T-cell (primary cell): ENCODE measurements at regions not wholly inside any gene's neighbourhood (a gene's known extent, or its start where the extent isn't known, plus 50 kb on each side); places are given as distances from the start of the nearest gene placed in this dataset.

ENCODE experiments used
- ATAC-seq, 4 experiments: fragments of 200-7000 bp in 3 of 4; fragments of 150-1000 bp in 1 of 4; cut with Tn5 transposase; replicated peaks in 1 of 4; 1 replicate in 3 of 4; 2 replicates in 1 of 4; pipeline ENCODE4 v1.10.0; 2021; ENCODE audit warnings: moderate library complexity in 3 of 4, mild to moderate bottlenecking in 2 of 4, moderate number of reproducible peaks in 1 of 4
- CTCF ChIA-PET, 2 donors: fragments of 300-600 bp; sonication (Branson Sonifier 250); formaldehyde crosslinking; loops; one replicate each; lab custom pipeline; 2022; ENCODE audit warnings: antibody characterized with exemption in 2 of 2; lab: Charles Lee
- POLR2A ChIA-PET, 2 donors: fragments of 300-600 bp; sonication (Branson Sonifier 250); formaldehyde crosslinking; loops; one replicate each; lab custom pipeline; 2022; ENCODE audit warnings: antibody characterized with exemption in 2 of 2; lab: Charles Lee
- DNase-seq, 35 experiments: peaks; one replicate each; pipeline versions ENCODE4 v3.0.0 to v3.0.0-alpha.2; 2013 to 2023
- H3K27ac ChIP-seq: one replicate; pipeline ENCODE4 v1.5.1; 2013; ENCODE audit warnings: low read length
- H3K27me3 ChIP-seq, 2 experiments: replicated peaks in 1 of 2; 1 replicate in 1 of 2; 2 replicates in 1 of 2; pipeline versions ENCODE4 v1.6.1 to v1.7.0; 2013; ENCODE audit warnings: low read length in 1 of 2, mixed read lengths in 1 of 2; ENCODE audit not compliant: control insufficient read depth in 2 of 2, insufficient read depth in 2 of 2; ENCODE audit errors: extremely low read depth in 1 of 2
- H3K36me3 ChIP-seq, 2 donors: 1 replicate in 1 of 2; 2 replicates in 1 of 2; pipeline versions ENCODE4 v1.6.1 to v1.7.0; 2013; ENCODE audit warnings: low read length in 1 of 2; ENCODE audit not compliant: control insufficient read depth in 2 of 2, insufficient read depth in 1 of 2; ENCODE audit errors: extremely low read depth in 1 of 2
- H3K4me1 ChIP-seq, 2 experiments: 1 replicate in 1 of 2; 2 replicates in 1 of 2; pipeline versions ENCODE4 v1.6.1 to v1.7.0; 2013; ENCODE audit warnings: low read length in 2 of 2, mixed read lengths in 1 of 2; ENCODE audit not compliant: insufficient read depth in 2 of 2, control insufficient read depth in 1 of 2; ENCODE audit errors: extremely low read depth in 1 of 2
- H3K4me3 ChIP-seq, 2 donors: 1 replicate in 1 of 2; 2 replicates in 1 of 2; pipeline versions ENCODE4 v1.5.1 to v1.7.0; 2013; ENCODE audit warnings: mild to moderate bottlenecking in 2 of 2, low read length in 1 of 2, moderate library complexity in 1 of 2; ENCODE audit not compliant: control insufficient read depth in 1 of 2; ENCODE audit errors: extremely low read depth in 1 of 2
- H3K9me3 ChIP-seq: 2 replicates; pipeline ENCODE4 v1.7.0; 2013
- H3K27ac Mint-ChIP-seq, 2 donors: one replicate each; pipeline ENCODE4 v1.8.0; 2020 to 2021; ENCODE audit warnings: mild to moderate bottlenecking in 2 of 2, mixed read lengths in 2 of 2
- H3K27me3 Mint-ChIP-seq, 2 donors: one replicate each; pipeline ENCODE4 v1.8.0; 2021 to 2022; ENCODE audit warnings: mixed read lengths in 2 of 2
- H3K36me3 Mint-ChIP-seq: one replicate; pipeline ENCODE4 v1.8.0; 2021; ENCODE audit warnings: mixed read lengths
- H3K4me1 Mint-ChIP-seq, 3 donors: one replicate each; pipeline ENCODE4 v1.8.0; 2020 to 2022; ENCODE audit warnings: mixed read lengths in 3 of 3, mild to moderate bottlenecking in 1 of 3
- H3K4me3 Mint-ChIP-seq, 3 donors: one replicate each; pipeline ENCODE4 v1.8.0; 2020 to 2022; ENCODE audit warnings: mild to moderate bottlenecking in 3 of 3, mixed read lengths in 3 of 3, moderate library complexity in 3 of 3
- H3K9me3 Mint-ChIP-seq, 3 donors: one replicate each; pipeline ENCODE4 v1.8.0; 2020 to 2022; ENCODE audit warnings: mixed read lengths in 3 of 3
- WGBS: methylation state at CpG from one replicate; pipeline ENCODE4 v1.1.5; 2013; ENCODE audit warnings: missing lambda C conversion rate; ENCODE audit not compliant: insufficient coverage; 5-methylcytosine and 5-hydroxymethylcytosine counted together

DNA sequence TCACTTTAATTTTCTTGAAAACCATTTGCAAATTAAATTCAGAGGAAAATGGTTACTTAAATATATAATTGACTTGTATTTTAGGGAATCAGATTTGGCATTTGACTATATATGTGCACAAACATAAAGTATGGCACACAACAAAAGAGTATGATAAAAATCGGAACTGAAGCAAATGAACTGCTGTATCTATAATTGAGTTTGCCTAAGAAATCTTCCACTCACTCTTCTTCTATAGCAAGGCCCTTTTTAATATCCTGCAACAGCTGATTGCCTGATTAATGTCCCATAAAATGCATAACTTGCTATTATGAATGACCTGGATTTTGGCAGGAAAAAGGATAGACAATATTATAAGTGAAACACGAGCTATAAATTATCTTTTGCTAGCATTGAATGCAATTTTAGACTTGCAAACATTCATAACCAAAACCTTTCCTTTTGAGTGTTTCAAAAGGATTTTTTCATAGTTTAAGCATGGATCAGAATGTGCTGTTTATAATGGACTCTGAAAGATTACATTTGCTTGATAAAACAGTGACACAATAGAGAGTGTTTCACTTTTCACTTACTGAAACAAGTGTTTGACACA is 2204.3 kb downstream of the MRPL39 start:
- H3K9me3 ChIP-seq: no peaks in the 10 kb centered on the region
- H3K4me3 ChIP-seq: no peak overlapping the region
- CTCF ChIA-PET: no interaction called here
- H3K27me3 Mint-ChIP-seq: no peaks in the 10 kb centered on the region
- H3K36me3 Mint-ChIP-seq: no peaks in the 10 kb centered on the region
- POLR2A ChIA-PET: no interaction called here
- H3K27ac ChIP-seq: no peak overlapping the region
- H3K27ac Mint-ChIP-seq: no peak overlapping the region
- H3K4me1 Mint-ChIP-seq: no peaks in the 10 kb centered on the region
- no peaks in the 10 kb centered on the region for H3K9me3 Mint-ChIP-seq
- no peaks in the 10 kb centered on the region for H3K4me1 ChIP-seq
- WGBS: no CpG with 5 or more reads among the region's 2 CpGs
- no peak overlapping the region for H3K4me3 Mint-ChIP-seq
- no peak for ATAC-seq
- no peaks in the 10 kb centered on the region for H3K27me3 ChIP-seq
- H3K36me3 ChIP-seq: no peaks in the 10 kb centered on the region
- no peak for DNase-seq

DNA sequence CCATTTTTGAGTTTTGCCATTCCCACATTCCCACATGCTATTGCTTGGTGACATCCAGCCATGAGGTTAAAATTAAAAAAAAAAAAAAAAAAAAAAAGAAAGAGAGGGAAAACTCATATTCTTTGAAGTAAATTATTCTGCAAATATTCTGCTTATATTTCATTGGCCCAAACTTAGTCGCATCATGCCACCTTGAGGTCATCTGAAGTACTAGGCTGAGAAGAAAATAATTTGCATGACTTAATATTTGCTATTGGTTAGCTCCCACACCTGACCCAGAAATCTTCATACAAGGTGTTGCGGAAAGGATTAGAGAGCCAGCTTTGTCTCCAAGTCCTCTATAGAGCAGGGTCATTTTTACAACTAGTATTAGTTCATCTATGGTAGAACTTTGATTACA is 2206.0 kb downstream of the MRPL39 start:
- ATAC-seq (no peak), DNase-seq (no peak)
- H3K4me1 Mint-ChIP-seq: no peaks in the 10 kb centered on the region
- no peaks in the 10 kb centered on the region for H3K27me3 Mint-ChIP-seq
- H3K27me3 ChIP-seq: no peaks in the 10 kb centered on the region
- ChIA-PET POLR2A (no interaction called here), CTCF (no interaction called here)
- H3K9me3 Mint-ChIP-seq: no peaks in the 10 kb centered on the region
- no peak overlapping the region for H3K27ac Mint-ChIP-seq
- H3K4me3 Mint-ChIP-seq: no peak overlapping the region
- no peak overlapping the region for H3K4me3 ChIP-seq
- H3K36me3 Mint-ChIP-seq: no peaks in the 10 kb centered on the region
- H3K36me3 ChIP-seq: no peaks in the 10 kb centered on the region
- H3K4me1 ChIP-seq: no peaks in the 10 kb centered on the region
- no peaks in the 10 kb centered on the region for H3K9me3 ChIP-seq
- no peak overlapping the region for H3K27ac ChIP-seq
- no CpG with 5 or more reads among the region's 2 CpGs for WGBS

DNA sequence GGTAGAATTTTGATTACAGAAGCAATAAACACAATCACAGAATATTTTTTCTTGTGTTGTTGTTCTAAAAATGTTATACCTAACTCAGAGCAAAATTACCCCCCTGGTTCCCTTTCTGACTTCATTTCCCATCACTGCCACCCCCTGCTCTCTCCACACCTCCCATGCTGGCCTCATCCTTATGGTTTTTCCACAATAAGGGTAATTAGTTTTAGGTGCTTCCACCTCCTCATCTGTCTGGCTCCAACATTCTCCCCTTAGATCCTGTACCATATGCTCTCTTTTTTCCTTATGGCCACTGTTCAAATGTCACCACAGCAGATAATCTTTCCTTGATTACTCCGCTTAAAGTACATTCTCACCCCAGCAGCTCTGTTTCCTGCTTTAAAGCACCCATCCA is 2208.6 kb downstream of the MRPL39 start:
- WGBS: no CpG with 5 or more reads among the region's 1 CpG
- peaks cover 0 to 4% (median 0%) of the 10 kb centered on the region in 3 donors for H3K9me3 Mint-ChIP-seq
- H3K36me3 Mint-ChIP-seq: no peaks in the 10 kb centered on the region
- no peaks in the 10 kb centered on the region for H3K4me1 Mint-ChIP-seq
- no peaks in the 10 kb centered on the region for H3K36me3 ChIP-seq
- no peaks in the 10 kb centered on the region for H3K27me3 ChIP-seq
- POLR2A ChIA-PET: no interaction called here
- DNase-seq (no peak), ATAC-seq (no peak)
- no peak overlapping the region for H3K27ac ChIP-seq
- H3K4me3 Mint-ChIP-seq: no peak overlapping the region
- no peaks in the 10 kb centered on the region for H3K27me3 Mint-ChIP-seq
- H3K4me3 ChIP-seq: no peak overlapping the region
- CTCF ChIA-PET: no interaction called here
- H3K9me3 ChIP-seq: no peaks in the 10 kb centered on the region
- H3K27ac Mint-ChIP-seq: no peak overlapping the region
- H3K4me1 ChIP-seq: no peaks in the 10 kb centered on the region

DNA sequence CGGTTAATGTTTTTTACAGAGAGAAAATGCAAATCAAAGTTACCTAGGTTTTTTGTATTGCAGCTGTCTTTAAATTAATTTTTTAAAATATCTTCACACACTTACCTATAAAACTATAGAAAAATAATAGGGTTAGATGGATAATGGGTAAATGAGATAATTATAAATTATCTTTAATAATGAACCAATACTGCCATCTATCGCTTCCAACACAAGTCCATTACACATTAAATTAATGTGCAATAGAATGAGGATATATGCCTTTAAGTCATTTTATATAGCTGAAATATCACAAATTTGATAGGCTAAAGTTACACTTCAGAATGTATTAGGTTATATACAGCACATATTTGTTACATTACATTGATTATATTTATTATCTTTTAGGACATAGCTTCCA is 2212.8 kb downstream of the MRPL39 start:
- H3K4me1 ChIP-seq: no peaks in the 10 kb centered on the region
- ChIA-PET CTCF (interaction anchor here in 1 of 2 donors (0.6 kb wide), 1 partner anchor 1435 kb away, joined by 3 read pairs; no protein-coding TSS in a partner anchor), POLR2A (interaction anchor here in 1 of 2 donors (0.6 kb wide), 1 partner anchor 11 kb away, joined by 3 read pairs; no protein-coding TSS in a partner anchor)
- Mint-ChIP-seq H3K27ac (no peak overlapping the region), H3K36me3 (no peaks in the 10 kb centered on the region), H3K4me1 (no peaks in the 10 kb centered on the region), H3K4me3 (no peak overlapping the region), H3K9me3 (peaks cover 0 to 10% (median 0%) of the 10 kb centered on the region in 3 donors), H3K27me3 (no peaks in the 10 kb centered on the region)
- H3K27ac ChIP-seq: no peak overlapping the region
- no peaks in the 10 kb centered on the region for H3K27me3 ChIP-seq
- ATAC-seq (no peak), DNase-seq (no peak)
- no peaks in the 10 kb centered on the region for H3K36me3 ChIP-seq
- H3K9me3 ChIP-seq: no peaks in the 10 kb centered on the region
- WGBS: no CpG with 5 or more reads among the region's 2 CpGs
- H3K4me3 ChIP-seq: no peak overlapping the region

DNA sequence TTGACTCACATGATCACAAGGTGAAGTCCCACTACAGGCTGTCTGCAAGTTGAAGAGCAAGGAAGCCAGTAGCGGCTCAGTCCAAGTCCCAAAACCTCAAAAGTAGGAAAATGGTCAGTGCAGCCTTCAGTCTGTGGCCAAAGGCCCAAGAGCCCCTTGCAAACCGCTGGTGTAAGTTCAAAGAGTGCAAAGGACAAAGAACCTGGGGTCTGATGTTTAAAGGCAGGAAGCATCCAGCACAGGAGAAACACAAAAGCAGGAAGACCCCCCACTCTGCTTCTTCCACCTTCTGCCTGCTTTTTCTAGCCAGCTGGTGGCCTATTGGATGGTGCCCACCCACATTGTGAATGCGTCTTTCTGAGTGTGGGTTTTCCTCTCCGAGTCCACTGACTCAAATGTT is 2222.6 kb downstream of the MRPL39 start:
- Mint-ChIP-seq H3K9me3 (peaks cover 0 to 6% (median 2%) of the 10 kb centered on the region in 3 donors), H3K4me1 (no peaks in the 10 kb centered on the region), H3K36me3 (no peaks in the 10 kb centered on the region), H3K27ac (no peak overlapping the region), H3K4me3 (no peak overlapping the region), H3K27me3 (peaks cover 0 to 5% of the 10 kb centered on the region in 2 donors)
- ChIA-PET CTCF (no interaction called here), POLR2A (no interaction called here)
- 62% methylated on average over 2 of the region's 4 CpGs for WGBS
- H3K9me3 ChIP-seq: no peaks in the 10 kb centered on the region
- H3K27me3 ChIP-seq: no peaks in the 10 kb centered on the region
- no peaks in the 10 kb centered on the region for H3K4me1 ChIP-seq
- no peak overlapping the region for H3K27ac ChIP-seq
- no peak for ATAC-seq
- no peaks in the 10 kb centered on the region for H3K36me3 ChIP-seq
- H3K4me3 ChIP-seq: no peak overlapping the region
- DNase-seq: no peak

DNA sequence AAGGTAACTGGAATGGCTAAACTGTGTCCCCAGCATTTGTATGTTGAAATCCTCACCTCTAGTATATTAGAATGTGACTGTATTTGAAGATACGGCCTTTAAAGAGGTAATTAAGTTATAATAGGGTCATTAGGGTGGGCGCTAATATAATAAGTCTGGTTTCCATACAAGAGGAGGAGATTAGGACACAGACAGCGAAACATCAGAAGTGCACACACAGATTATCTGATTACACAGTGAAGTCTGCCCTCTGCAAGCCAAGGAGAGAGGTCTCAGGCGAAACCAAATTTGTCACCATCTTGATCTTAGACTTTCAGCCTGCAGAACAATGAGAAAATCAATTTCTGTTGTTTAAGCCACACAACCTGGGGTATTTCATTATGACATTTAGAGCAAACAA is 2233.1 kb downstream of the MRPL39 start:
- no peaks in the 10 kb centered on the region for H3K36me3 Mint-ChIP-seq
- H3K4me3 ChIP-seq: no peak overlapping the region
- no peaks in the 10 kb centered on the region for H3K36me3 ChIP-seq
- 81% methylated on average over 4 of the region's 4 CpGs for WGBS
- H3K27ac Mint-ChIP-seq: no peak overlapping the region
- H3K4me1 Mint-ChIP-seq: no peaks in the 10 kb centered on the region
- no peaks in the 10 kb centered on the region for H3K9me3 ChIP-seq
- H3K4me3 Mint-ChIP-seq: no peak overlapping the region
- H3K27me3 Mint-ChIP-seq: no peaks in the 10 kb centered on the region
- no peak overlapping the region for H3K27ac ChIP-seq
- ATAC-seq (no peak), DNase-seq (no peak)
- peaks cover 2 to 3% (median 2%) of the 10 kb centered on the region in 3 donors for H3K9me3 Mint-ChIP-seq
- no peaks in the 10 kb centered on the region for H3K4me1 ChIP-seq
- H3K27me3 ChIP-seq: no peaks in the 10 kb centered on the region
- POLR2A ChIA-PET: no interaction called here
- CTCF ChIA-PET: no interaction called here

DNA sequence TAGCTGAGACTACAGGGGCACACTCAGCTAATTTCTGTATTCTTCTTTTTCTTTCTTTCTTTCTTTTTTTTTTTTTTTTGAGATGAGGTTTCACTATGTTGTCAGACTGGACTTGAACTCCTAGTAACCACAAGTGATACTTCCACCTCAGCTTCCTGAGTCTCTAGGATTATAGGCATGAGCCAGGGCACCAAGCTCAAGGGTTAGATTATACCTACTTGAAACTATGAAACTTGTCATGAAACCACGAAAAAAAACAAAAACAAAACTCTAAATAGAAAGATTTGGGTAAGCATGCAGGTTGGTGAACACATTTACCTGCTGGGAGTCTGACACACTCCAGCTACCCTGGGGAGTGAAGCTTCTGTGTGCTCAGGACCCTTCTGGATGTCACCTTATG is 2250.4 kb downstream of the MRPL39 start:
- no peak for DNase-seq
- no peaks in the 10 kb centered on the region for H3K4me1 ChIP-seq
- Mint-ChIP-seq H3K36me3 (no peaks in the 10 kb centered on the region), H3K27me3 (no peaks in the 10 kb centered on the region), H3K4me1 (no peaks in the 10 kb centered on the region), H3K9me3 (peaks cover 0 to 19% (median 2%) of the 10 kb centered on the region in 3 donors), H3K4me3 (no peak overlapping the region), H3K27ac (no peak overlapping the region)
- no peak overlapping the region for H3K27ac ChIP-seq
- H3K27me3 ChIP-seq: no peaks in the 10 kb centered on the region
- no peak overlapping the region for H3K4me3 ChIP-seq
- no peaks in the 10 kb centered on the region for H3K9me3 ChIP-seq
- no peak for ATAC-seq
- no peaks in the 10 kb centered on the region for H3K36me3 ChIP-seq
- ChIA-PET POLR2A (no interaction called here), CTCF (no interaction called here)
- no CpG with 5 or more reads among the region's 1 CpG for WGBS
